ENCODE measurements at regions not wholly inside any gene's neighbourhood (a gene's known extent, or its start where the extent isn't known, plus 50 kb on each side); places are given as distances from the start of the nearest gene placed in this dataset.

DNA sequence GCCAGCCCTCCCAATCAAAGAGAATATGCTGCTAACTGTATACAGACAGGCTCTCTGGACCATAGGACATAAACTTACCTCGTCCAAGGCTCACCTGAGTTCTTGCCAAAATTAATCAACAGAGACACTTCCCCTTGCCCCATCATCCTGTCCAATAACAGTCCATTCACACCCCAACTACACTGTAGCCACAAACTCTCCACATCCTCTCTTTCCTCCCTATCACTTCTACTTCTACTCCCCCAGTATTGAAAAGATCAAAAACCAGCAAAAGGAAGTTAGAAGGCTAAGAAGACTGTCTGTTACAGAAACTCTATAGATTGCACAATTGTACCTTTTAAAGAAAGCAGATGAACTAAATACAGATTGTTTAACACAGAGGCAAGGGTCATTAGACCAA lies 133.5 kb upstream of the STT3B start:
- H3K4me3 Mint-ChIP-seq, result no peak overlapping the region
- DNase-seq, result peak; percentile 17
- H3K27ac Mint-ChIP-seq, result peak overlapping the region; percentile 27
- H3K4me1 Mint-ChIP-seq, result peaks cover 17% of the 10 kb centered on the region
- H3K27me3 Mint-ChIP-seq, result no peaks in the 10 kb centered on the region
- peaks cover 9% of the 10 kb centered on the region for H3K36me3 Mint-ChIP-seq (ENCODE audit: low read depth)
- ChIA-PET POLR2A (no interaction called here), CTCF (no interaction called here)
- H3K9me3 Mint-ChIP-seq, result peaks cover 27% of the 10 kb centered on the region

DNA sequence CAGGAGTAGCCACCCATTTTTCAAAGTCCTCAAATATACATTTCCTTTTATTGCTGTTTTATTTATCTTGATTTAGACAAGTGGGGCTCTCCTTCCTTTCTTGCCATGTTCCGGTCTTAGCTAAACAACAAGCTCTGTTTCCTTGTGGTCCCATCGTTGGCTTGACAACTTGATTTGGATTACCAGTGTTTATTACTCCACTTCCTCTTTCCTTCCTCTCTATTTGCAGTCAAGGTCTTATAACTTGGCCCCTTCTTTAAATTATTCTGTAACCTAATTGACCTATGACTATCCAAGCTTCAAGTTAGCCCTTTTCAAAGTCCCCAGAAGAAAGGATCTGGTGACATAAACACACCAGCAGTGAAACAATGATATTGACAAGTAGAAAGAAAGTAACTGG lies 130.6 kb upstream of the STT3B start:
- H3K9me3 Mint-ChIP-seq, result peaks cover 27% of the 10 kb centered on the region
- H3K27ac Mint-ChIP-seq, result no peak overlapping the region
- H3K4me1 Mint-ChIP-seq, result peaks cover 17% of the 10 kb centered on the region
- peaks cover 12% of the 10 kb centered on the region for H3K36me3 Mint-ChIP-seq (ENCODE audit: low read depth)
- no peak overlapping the region for H3K4me3 Mint-ChIP-seq
- H3K27me3 Mint-ChIP-seq, result no peaks in the 10 kb centered on the region
- CTCF ChIA-PET, result no interaction called here
- POLR2A ChIA-PET, result no interaction called here
- DNase-seq, result no peak

DNA sequence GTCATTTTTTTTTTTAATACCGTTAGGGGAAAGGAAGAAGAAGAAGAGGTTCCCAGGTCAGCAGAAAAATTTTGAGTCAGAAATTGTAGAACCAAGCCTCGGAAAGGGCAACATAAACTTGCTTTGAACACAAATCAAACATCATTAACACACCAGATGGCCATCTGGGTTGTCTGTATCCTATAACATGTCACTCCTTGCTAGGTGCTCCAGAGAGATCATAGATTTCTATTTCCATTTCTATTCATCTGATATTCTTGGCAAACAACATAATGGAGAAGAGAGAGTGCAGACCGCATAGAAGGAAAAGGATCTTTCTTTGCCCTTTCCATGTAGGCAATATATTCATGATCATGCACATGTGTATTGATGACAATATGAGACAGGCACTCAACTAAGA lies 129.5 kb upstream of the STT3B start:
- Mint-ChIP-seq H3K36me3 (ENCODE audit: low read depth) (peaks cover 12% of the 10 kb centered on the region), H3K4me1 (peaks cover 17% of the 10 kb centered on the region), H3K27ac (no peak overlapping the region), H3K27me3 (no peaks in the 10 kb centered on the region), H3K4me3 (no peak overlapping the region), H3K9me3 (peaks cover 25% of the 10 kb centered on the region)
- POLR2A ChIA-PET, result no interaction called here
- DNase-seq, result no peak
- CTCF ChIA-PET, result no interaction called here

DNA sequence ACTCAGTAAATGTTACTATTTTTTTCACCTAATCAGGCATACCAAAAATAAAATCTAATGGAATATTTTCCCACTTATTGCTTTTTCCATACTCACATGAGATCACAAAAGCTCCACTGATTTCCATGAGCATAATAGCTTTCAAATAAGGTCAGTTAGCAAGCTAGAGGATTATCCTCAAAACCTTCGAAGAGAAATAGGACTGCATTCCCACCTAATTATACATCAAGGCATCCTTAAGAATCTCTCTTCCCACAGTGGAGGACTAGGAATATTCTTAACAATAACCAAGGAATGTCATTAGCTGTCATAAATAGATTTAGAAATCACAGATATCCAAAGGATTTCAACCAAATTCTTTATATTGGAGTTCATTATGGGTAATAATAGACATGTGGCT lies 127.9 kb upstream of the STT3B start:
- no peak for DNase-seq
- H3K9me3 Mint-ChIP-seq, result peaks cover 16% of the 10 kb centered on the region
- peaks cover 6% of the 10 kb centered on the region for H3K4me1 Mint-ChIP-seq
- no peak overlapping the region for H3K4me3 Mint-ChIP-seq
- peaks cover 7% of the 10 kb centered on the region for H3K36me3 Mint-ChIP-seq (ENCODE audit: low read depth)
- no peaks in the 10 kb centered on the region for H3K27me3 Mint-ChIP-seq
- ChIA-PET POLR2A (interaction anchor here (1.4 kb wide), 1 partner anchor 17 kb away, joined by 3 read pairs; no protein-coding TSS in a partner anchor), CTCF (no interaction called here)
- H3K27ac Mint-ChIP-seq, result no peak overlapping the region

DNA sequence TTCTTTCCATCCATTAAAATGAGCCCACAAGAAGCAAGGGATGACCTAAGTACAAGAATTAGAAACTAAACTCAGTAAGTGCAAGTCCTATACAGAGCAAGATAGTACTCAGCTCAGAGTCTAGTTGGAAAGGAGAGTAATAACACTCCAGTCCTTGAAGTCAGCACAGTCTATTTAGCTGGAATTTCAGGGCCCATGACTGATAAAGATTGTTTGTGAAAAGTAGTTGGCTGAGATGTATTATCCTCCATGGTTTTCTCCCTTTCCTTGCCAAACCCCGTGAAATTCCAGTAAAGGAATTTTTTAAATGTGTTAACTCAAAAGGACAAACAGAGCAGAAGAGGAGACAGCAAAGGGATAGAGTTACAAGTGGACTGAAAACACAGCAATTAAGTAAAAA lies 127.2 kb upstream of the STT3B start:
- Mint-ChIP-seq H3K27me3 (no peaks in the 10 kb centered on the region), H3K9me3 (peaks cover 13% of the 10 kb centered on the region), H3K4me1 (peaks cover 3% of the 10 kb centered on the region), H3K36me3 (ENCODE audit: low read depth) (peaks cover 7% of the 10 kb centered on the region), H3K4me3 (no peak overlapping the region), H3K27ac (no peak overlapping the region)
- no peak for DNase-seq
- ChIA-PET CTCF (no interaction called here), POLR2A (interaction anchor here (1.4 kb wide), 1 partner anchor 16 kb away, joined by 3 read pairs; no protein-coding TSS in a partner anchor)

DNA sequence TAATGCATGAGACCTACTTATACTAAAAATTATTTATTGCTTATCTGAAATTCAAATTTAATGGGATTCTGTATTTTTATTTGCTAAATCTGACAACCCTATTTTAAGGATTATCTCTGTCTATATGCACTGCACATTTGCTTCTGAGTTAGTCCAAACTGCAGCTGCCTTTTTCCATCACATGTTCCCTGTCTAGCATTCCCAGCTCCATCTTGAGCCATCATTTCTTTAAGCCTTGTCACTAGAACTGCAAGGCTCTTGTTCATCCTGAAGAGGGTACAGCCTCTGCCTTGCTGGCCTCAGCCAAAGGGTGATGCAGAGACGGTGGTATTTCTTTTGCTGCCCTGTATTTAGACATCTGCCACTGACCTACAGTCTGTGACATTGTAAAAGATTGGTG lies 125.8 kb upstream of the STT3B start:
- Mint-ChIP-seq H3K36me3 (ENCODE audit: low read depth) (peaks cover 3% of the 10 kb centered on the region), H3K9me3 (peaks cover 8% of the 10 kb centered on the region), H3K4me1 (no peaks in the 10 kb centered on the region), H3K4me3 (no peak overlapping the region), H3K27ac (no peak overlapping the region), H3K27me3 (no peaks in the 10 kb centered on the region)
- POLR2A ChIA-PET, result no interaction called here
- CTCF ChIA-PET, result no interaction called here
- no peak for DNase-seq

DNA sequence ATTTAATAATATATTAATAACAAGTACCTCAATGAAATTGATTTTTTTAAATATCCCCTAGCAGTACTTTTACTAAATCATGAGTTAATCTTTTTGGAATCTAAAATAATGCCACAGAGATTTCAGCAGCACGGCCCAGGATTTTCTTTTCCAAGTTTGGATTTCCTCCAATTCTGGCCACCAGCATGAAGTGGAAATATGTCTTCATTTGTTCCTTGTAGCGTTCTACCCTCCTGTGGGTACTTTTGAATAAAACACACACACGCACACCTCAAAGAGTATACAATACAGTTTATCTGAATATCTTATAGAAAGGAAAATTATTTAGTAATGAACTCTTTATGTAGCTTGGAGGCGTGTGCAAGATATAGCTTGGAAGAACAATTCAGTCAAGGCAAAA lies 125.1 kb upstream of the STT3B start:
- Mint-ChIP-seq H3K27me3 (no peaks in the 10 kb centered on the region), H3K36me3 (ENCODE audit: low read depth) (peaks cover 3% of the 10 kb centered on the region), H3K4me3 (no peak overlapping the region), H3K9me3 (peaks cover 8% of the 10 kb centered on the region), H3K4me1 (no peaks in the 10 kb centered on the region), H3K27ac (no peak overlapping the region)
- no peak for DNase-seq
- ChIA-PET POLR2A (no interaction called here), CTCF (interaction anchor here (0.7 kb wide), 1 partner anchor 785 kb away, joined by 4 read pairs; no protein-coding TSS in a partner anchor)

DNA sequence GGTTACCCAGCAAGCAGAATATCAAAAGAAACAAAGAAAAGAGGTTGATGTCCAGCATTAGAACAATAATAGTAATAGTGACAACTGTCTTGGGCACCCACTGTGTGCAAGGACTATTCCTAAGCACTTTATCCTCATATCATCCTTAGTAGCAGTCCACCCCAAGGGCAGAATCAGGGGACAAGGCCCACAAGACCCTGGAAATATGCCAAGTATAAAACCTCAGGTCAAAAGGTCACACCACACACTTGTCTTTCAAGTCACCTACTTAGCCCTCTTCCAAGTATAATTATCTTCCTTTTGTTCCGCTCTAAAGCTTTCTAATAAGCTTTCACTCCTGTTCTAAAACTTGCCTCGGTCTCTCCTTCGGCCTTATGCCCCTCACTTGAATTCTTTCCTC lies 124.0 kb upstream of the STT3B start:
- Mint-ChIP-seq H3K9me3 (peaks cover 1% of the 10 kb centered on the region), H3K36me3 (ENCODE audit: low read depth) (peaks cover 3% of the 10 kb centered on the region), H3K4me3 (no peak overlapping the region), H3K27ac (no peak overlapping the region), H3K27me3 (no peaks in the 10 kb centered on the region), H3K4me1 (no peaks in the 10 kb centered on the region)
- ChIA-PET POLR2A (no interaction called here), CTCF (no interaction called here)
- no peak for DNase-seq

DNA sequence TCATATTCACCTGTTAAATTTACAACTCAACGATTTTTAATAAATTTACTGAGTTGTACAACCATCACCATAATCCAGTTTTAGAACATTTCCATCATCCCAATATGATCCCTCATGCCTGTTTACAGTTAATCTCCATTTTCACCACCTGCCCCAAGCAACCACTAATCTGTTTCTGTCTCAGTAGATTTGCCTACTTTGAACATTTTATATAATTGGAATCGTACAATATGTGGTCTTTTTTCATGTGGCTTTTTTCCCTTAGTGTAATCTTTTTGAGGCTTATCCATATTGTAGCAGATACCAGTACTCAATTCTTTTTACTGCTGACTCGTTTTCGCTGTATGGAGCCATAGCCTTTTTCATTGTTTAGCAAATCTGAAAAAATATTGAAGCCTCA lies 123.3 kb upstream of the STT3B start:
- CTCF ChIA-PET, result no interaction called here
- DNase-seq, result no peak
- Mint-ChIP-seq H3K4me1 (no peaks in the 10 kb centered on the region), H3K36me3 (ENCODE audit: low read depth) (peaks cover 3% of the 10 kb centered on the region), H3K4me3 (no peak overlapping the region), H3K27me3 (no peaks in the 10 kb centered on the region), H3K27ac (no peak overlapping the region), H3K9me3 (no peaks in the 10 kb centered on the region)
- POLR2A ChIA-PET, result no interaction called here

DNA sequence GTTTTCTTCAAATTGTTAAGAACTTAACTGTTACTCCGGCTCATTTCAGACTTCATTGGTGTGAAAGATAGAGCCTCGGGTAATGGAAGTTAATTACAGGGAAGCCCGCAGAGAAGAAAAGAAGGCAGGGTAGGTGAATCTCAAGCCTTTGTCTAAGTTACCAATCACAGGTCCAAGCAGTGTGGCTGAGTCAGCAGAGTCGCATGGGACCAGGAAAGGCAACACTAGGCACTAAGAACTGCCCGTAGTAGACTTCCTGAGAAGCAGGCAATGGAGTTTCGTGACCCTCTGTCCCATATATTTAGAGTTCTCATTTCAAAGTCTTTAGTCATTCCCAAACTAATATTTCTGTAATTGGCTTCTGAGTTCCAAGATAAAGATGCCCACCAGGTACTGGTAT lies 122.9 kb upstream of the STT3B start:
- ChIA-PET POLR2A (no interaction called here), CTCF (no interaction called here)
- H3K27ac Mint-ChIP-seq, result no peak overlapping the region
- H3K4me1 Mint-ChIP-seq, result no peaks in the 10 kb centered on the region
- DNase-seq, result no peak
- H3K9me3 Mint-ChIP-seq, result no peaks in the 10 kb centered on the region
- no peak overlapping the region for H3K4me3 Mint-ChIP-seq
- H3K36me3 Mint-ChIP-seq (ENCODE audit: low read depth), result peaks cover 3% of the 10 kb centered on the region
- no peaks in the 10 kb centered on the region for H3K27me3 Mint-ChIP-seq

DNA sequence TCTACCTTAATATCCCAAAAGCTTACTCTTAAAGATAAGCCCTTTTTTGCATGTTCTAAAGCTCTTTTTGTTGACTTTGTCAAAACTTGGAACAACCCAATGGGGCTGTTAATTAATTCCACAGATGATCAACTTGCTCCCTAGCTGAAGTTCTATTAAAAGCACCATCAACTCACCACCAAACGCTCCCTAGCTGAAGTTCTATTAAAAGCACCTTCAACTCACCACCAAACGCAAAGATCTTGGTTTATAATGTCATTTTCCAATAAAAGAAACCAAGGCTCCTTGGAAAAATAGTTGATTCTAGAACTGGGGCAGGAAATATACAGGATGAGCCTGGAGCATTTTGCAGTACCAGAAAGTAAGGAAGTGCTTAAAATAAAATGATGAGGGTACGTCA lies 122.3 kb upstream of the STT3B start:
- POLR2A ChIA-PET, result no interaction called here
- H3K4me1 Mint-ChIP-seq, result no peaks in the 10 kb centered on the region
- no peaks in the 10 kb centered on the region for H3K9me3 Mint-ChIP-seq
- H3K27ac Mint-ChIP-seq, result no peak overlapping the region
- H3K27me3 Mint-ChIP-seq, result no peaks in the 10 kb centered on the region
- peaks cover 3% of the 10 kb centered on the region for H3K36me3 Mint-ChIP-seq (ENCODE audit: low read depth)
- CTCF ChIA-PET, result no interaction called here
- no peak for DNase-seq
- no peak overlapping the region for H3K4me3 Mint-ChIP-seq

DNA sequence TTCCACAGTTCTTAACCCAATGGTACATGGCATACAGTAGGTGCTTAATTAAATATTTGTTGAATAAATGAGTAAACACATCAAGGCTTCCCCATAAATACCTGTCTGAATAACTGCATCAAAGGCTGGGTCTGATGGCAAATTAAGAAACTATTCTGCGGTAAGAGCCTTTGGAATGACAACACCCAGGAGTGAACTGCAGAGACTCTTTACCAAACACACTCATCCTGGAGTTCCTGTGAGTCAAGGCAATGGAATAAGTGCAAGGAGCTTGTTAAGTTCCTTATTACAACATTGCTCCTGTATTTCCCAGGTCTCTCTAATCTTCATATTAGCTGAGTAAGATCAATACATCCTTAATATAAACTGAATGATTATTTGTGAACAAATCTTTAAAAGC lies 119.9 kb upstream of the STT3B start:
- no peak overlapping the region for H3K27ac Mint-ChIP-seq
- H3K9me3 Mint-ChIP-seq, result no peaks in the 10 kb centered on the region
- no peaks in the 10 kb centered on the region for H3K36me3 Mint-ChIP-seq (ENCODE audit: low read depth)
- POLR2A ChIA-PET, result no interaction called here
- no peak overlapping the region for H3K4me3 Mint-ChIP-seq
- DNase-seq, result no peak
- no peaks in the 10 kb centered on the region for H3K27me3 Mint-ChIP-seq
- CTCF ChIA-PET, result no interaction called here
- no peaks in the 10 kb centered on the region for H3K4me1 Mint-ChIP-seq

DNA sequence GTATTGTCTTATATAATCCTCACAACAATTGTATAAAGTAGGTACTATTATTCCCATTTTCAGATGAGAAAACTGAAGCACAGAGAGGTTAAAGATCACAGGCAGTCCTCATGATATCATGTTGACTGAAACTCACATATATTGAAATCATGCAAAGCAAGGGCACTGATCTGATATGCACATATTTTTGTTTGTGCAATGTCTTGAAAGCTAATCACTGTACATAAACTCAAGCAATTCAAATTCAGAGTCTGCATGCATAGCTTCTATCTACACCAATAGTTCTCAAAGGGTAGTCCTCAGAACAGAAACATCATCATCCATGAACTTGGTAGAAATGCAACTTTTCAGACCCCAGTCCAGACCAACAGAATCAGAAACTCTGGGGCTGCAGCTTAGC lies 119.2 kb upstream of the STT3B start:
- Mint-ChIP-seq H3K36me3 (ENCODE audit: low read depth) (no peaks in the 10 kb centered on the region), H3K9me3 (no peaks in the 10 kb centered on the region), H3K27ac (no peak overlapping the region), H3K4me1 (no peaks in the 10 kb centered on the region), H3K27me3 (no peaks in the 10 kb centered on the region), H3K4me3 (no peak overlapping the region)
- ChIA-PET POLR2A (no interaction called here), CTCF (no interaction called here)
- DNase-seq, result no peak

DNA sequence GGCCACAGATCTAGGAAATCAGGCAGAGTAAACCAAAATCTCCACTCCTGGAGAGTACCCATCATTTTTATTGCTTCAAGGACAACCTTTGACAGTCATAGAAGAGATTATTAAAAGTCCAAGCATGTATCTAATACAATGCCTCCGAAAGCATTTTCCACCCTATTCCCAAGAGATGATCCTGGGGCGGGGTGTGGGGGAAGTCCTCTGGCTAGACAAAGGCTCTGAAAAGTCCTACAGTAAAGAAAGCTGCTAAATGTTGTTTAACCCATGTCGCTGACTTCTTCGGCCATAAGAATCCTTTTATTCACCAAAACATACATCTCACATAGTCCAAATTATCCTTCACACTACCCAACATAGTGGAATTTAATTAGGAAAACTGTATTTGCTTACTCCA lies 115.7 kb upstream of the STT3B start:
- Mint-ChIP-seq H3K9me3 (no peaks in the 10 kb centered on the region), H3K27me3 (no peaks in the 10 kb centered on the region), H3K4me3 (no peak overlapping the region), H3K27ac (no peak overlapping the region), H3K36me3 (ENCODE audit: low read depth) (no peaks in the 10 kb centered on the region), H3K4me1 (peaks cover 7% of the 10 kb centered on the region)
- POLR2A ChIA-PET, result no interaction called here
- CTCF ChIA-PET, result no interaction called here
- no peak for DNase-seq

DNA sequence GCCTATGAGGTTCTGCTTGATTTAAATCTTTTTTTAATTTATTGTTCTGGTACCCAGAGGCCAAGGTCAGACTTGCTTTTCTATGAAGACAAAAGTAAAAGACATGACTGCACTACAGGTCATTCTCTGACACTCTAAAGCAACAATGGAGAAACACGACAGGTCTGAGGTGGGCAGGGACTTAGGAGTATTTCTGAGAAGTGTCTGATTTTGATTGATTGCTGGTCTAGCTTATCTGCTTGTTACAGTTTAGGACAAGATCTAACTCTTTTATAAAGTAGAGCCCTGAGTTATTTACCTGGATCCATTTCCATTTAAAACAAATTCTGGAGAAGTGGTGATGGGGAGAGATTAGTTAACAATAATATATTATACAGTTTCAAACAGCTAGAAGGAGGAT lies 115.2 kb upstream of the STT3B start:
- Mint-ChIP-seq H3K27ac (no peak overlapping the region), H3K4me3 (no peak overlapping the region), H3K36me3 (ENCODE audit: low read depth) (no peaks in the 10 kb centered on the region), H3K27me3 (no peaks in the 10 kb centered on the region), H3K4me1 (peaks cover 11% of the 10 kb centered on the region), H3K9me3 (peaks cover 3% of the 10 kb centered on the region)
- POLR2A ChIA-PET, result no interaction called here
- CTCF ChIA-PET, result no interaction called here
- DNase-seq, result no peak

Data from activated CD4-positive, alpha-beta memory T cell treated with anti-CD3 and anti-CD28 coated beads, Interleukin-2, amount 10 ng/mL, durations not matched to agents 7 days and 5 days (primary cell).